HG02588 (cell line): ENCODE measurements at regions not wholly inside any gene's neighbourhood (a gene's known extent, or its start where the extent isn't known, plus 50 kb on each side); places are given as distances from the start of the nearest gene placed in this dataset.

Experiments used
- ATAC-seq: cut with Tn5 transposase; IDR thresholded peaks from one replicate; pipeline ENCODE4 v1.9.1; 2021; ENCODE audit warnings: mild to moderate bottlenecking, moderate library complexity; ENCODE audit not compliant: unreplicated experiment

- no peak for ATAC-seq
These were observed 56.3 kb downstream of the SLC24A2 start for GRCh38 chr9:19732441-19732951.

GRCh38 chr9:19728101-19728500 lies 60.7 kb downstream of the SLC24A2 start:
- no peak for ATAC-seq

- ATAC-seq, result no peak
These were observed 62.9 kb downstream of the SLC24A2 start for GRCh38 chr9:19725970-19726369.

GRCh38 chr9:19720377-19720776 lies 68.5 kb downstream of the SLC24A2 start:
- ATAC-seq, result no peak

- ATAC-seq, result no peak
These were observed 85.1 kb downstream of the SLC24A2 start for GRCh38 chr9:19703702-19704101.

- no peak for ATAC-seq
These were observed 86.8 kb downstream of the SLC24A2 start for GRCh38 chr9:19701991-19702390.

- no peak for ATAC-seq
These were observed 87.6 kb downstream of the SLC24A2 start for GRCh38 chr9:19701274-19701673.

- ATAC-seq, result no peak
These were observed 88.1 kb downstream of the SLC24A2 start for GRCh38 chr9:19700699-19701098.

- no peak for ATAC-seq
These were observed 89.1 kb downstream of the SLC24A2 start for GRCh38 chr9:19699756-19700155.

GRCh38 chr9:19698960-19699359 lies 89.9 kb downstream of the SLC24A2 start:
- no peak for ATAC-seq

GRCh38 chr9:19694601-19695000 lies 94.2 kb downstream of the SLC24A2 start:
- no peak for ATAC-seq

- ATAC-seq, result no peak
These were observed 98.7 kb downstream of the SLC24A2 start for GRCh38 chr9:19690128-19690527.

GRCh38 chr9:19689328-19690101 lies 99.3 kb downstream of the SLC24A2 start:
- no peak for ATAC-seq

- ATAC-seq, result no peak
These were observed 105.1 kb downstream of the SLC24A2 start for GRCh38 chr9:19683715-19684114.

- no peak for ATAC-seq
These were observed 106.4 kb downstream of the SLC24A2 start for GRCh38 chr9:19682397-19682796.

GRCh38 chr9:19681846-19682245 lies 107.0 kb downstream of the SLC24A2 start:
- ATAC-seq, result no peak

GRCh38 chr9:19677924-19678323 lies 110.9 kb downstream of the SLC24A2 start:
- ATAC-seq, result no peak

- no peak for ATAC-seq
These were observed 113.3 kb downstream of the SLC24A2 start for GRCh38 chr9:19675492-19675891.

- ATAC-seq, result no peak
These were observed 122.3 kb downstream of the SLC24A2 start for GRCh38 chr9:19666575-19666974.

GRCh38 chr9:19665146-19665863 lies 123.5 kb downstream of the SLC24A2 start:
- ATAC-seq, result peak; percentile 100

GRCh38 chr9:19663570-19663969 lies 125.3 kb downstream of the SLC24A2 start:
- no peak for ATAC-seq

- ATAC-seq, result no peak
These were observed 126.6 kb downstream of the SLC24A2 start for GRCh38 chr9:19662213-19662612.
